ENCODE measurements at regions not wholly inside any gene's neighbourhood (a gene's known extent, or its start where the extent isn't known, plus 50 kb on each side); places are given as distances from the start of the nearest gene placed in this dataset.

- no peak overlapping the region for H2BK12ac ChIP-seq (ENCODE audit: low read length in 2 of 2)
- no peak overlapping the region for H2BK5ac ChIP-seq (ENCODE audit: low read depth, low read length, poor library complexity, severe bottlenecking)
- no peak overlapping the region for H2BK120ac ChIP-seq (ENCODE audit: low read depth, low read length)
- H3K4ac ChIP-seq (ENCODE audit: low read depth in 1 of 2, low read length in 2 of 2): no peak overlapping the region
- H2AFZ ChIP-seq (ENCODE audit: low read depth, low read length): no peak overlapping the region
- H3K18ac ChIP-seq (ENCODE audit: low read depth in 1 of 2, low read length in 2 of 2): no peak overlapping the region
- H3K4me2 ChIP-seq (ENCODE audit: low read length, poor library complexity, severe bottlenecking): no peak overlapping the region
- H3K36me3 ChIP-seq (ENCODE audit: control insufficient read depth in 1 of 2, insufficient read depth in 2 of 2, low read depth in 1 of 2, low read length in 2 of 2): no peaks in the 10 kb centered on the region
- H3K79me1 ChIP-seq (replicated peaks; ENCODE audit: low read length, poor library complexity, severe bottlenecking): no peaks in the 10 kb centered on the region
- no peaks in the 10 kb centered on the region for H3K27me3 ChIP-seq (ENCODE audit: control insufficient read depth in 1 of 2, insufficient read depth in 1 of 2, low read length in 2 of 2)
- no peak overlapping the region for H3K4me3 ChIP-seq (ENCODE audit: insufficient read depth in 1 of 2, low read depth in 1 of 2, low read length in 2 of 2)
- H3K9me3 ChIP-seq (ENCODE audit: control insufficient read depth, low read length): peaks cover 19% of the 10 kb centered on the region
- no peak overlapping the region for H3K27ac ChIP-seq (ENCODE audit: low read length, poor library complexity, severe bottlenecking)
- DNase-seq: no peak
- no peaks in the 10 kb centered on the region for H3K4me1 ChIP-seq (ENCODE audit: control insufficient read depth, insufficient read depth, low read depth, low read length)
- H4K91ac ChIP-seq (ENCODE audit: low read length): no peak overlapping the region
- no peak overlapping the region for H2BK15ac ChIP-seq (ENCODE audit: low read depth, poor library complexity, severe bottlenecking)
- H3K23ac ChIP-seq (ENCODE audit: low read length in 2 of 2): no peak overlapping the region
- no peak overlapping the region for H4K8ac ChIP-seq (ENCODE audit: low read length)
- no peak overlapping the region for H3K9ac ChIP-seq (ENCODE audit: low read length)
- H3K14ac ChIP-seq (ENCODE audit: low read length in 2 of 2): no peak overlapping the region
- 96% methylated on average over 3 of the region's 3 CpGs for WGBS
- H2AK5ac ChIP-seq (ENCODE audit: low read length, severe bottlenecking): no peak overlapping the region
Observed at GRCh38 chr10:1954300-1954699, 217.0 kb upstream of the ADARB2 start.

GRCh38 chr10:1952126-1953095, 215.1 kb upstream of the ADARB2 start:
- H2BK12ac ChIP-seq (ENCODE audit: low read length in 2 of 2): no peak overlapping the region
- no peak overlapping the region for H2BK120ac ChIP-seq (ENCODE audit: low read depth, low read length)
- H3K4me1 ChIP-seq (ENCODE audit: control insufficient read depth, insufficient read depth, low read depth, low read length): no peaks in the 10 kb centered on the region
- H3K27me3 ChIP-seq (ENCODE audit: control insufficient read depth in 1 of 2, insufficient read depth in 1 of 2, low read length in 2 of 2): no peaks in the 10 kb centered on the region
- H3K9ac ChIP-seq (ENCODE audit: low read length): no peak overlapping the region
- DNase-seq: no peak
- H2AFZ ChIP-seq (ENCODE audit: low read depth, low read length): no peak overlapping the region
- H2BK15ac ChIP-seq (ENCODE audit: low read depth, poor library complexity, severe bottlenecking): no peak overlapping the region
- H3K36me3 ChIP-seq (ENCODE audit: control insufficient read depth in 1 of 2, insufficient read depth in 2 of 2, low read depth in 1 of 2, low read length in 2 of 2): no peaks in the 10 kb centered on the region
- no peak overlapping the region for H4K91ac ChIP-seq (ENCODE audit: low read length)
- no peak overlapping the region for H2BK5ac ChIP-seq (ENCODE audit: low read depth, low read length, poor library complexity, severe bottlenecking)
- no peak overlapping the region for H3K14ac ChIP-seq (ENCODE audit: low read length in 2 of 2)
- H3K79me1 ChIP-seq (replicated peaks; ENCODE audit: low read length, poor library complexity, severe bottlenecking): no peaks in the 10 kb centered on the region
- H3K27ac ChIP-seq (ENCODE audit: low read length, poor library complexity, severe bottlenecking): no peak overlapping the region
- H3K18ac ChIP-seq (ENCODE audit: low read depth in 1 of 2, low read length in 2 of 2): no peak overlapping the region
- H3K4ac ChIP-seq (ENCODE audit: low read depth in 1 of 2, low read length in 2 of 2): no peak overlapping the region
- H2AK5ac ChIP-seq (ENCODE audit: low read length, severe bottlenecking): no peak overlapping the region
- no peak overlapping the region for H3K23ac ChIP-seq (ENCODE audit: low read length in 2 of 2)
- H3K9me3 ChIP-seq (ENCODE audit: control insufficient read depth, low read length): peaks cover 20% of the 10 kb centered on the region
- no peak overlapping the region for H4K8ac ChIP-seq (ENCODE audit: low read length)
- WGBS: 93% methylated on average over 55 of the region's 55 CpGs
- no peak overlapping the region for H3K4me2 ChIP-seq (ENCODE audit: low read length, poor library complexity, severe bottlenecking)
- H3K4me3 ChIP-seq (ENCODE audit: insufficient read depth in 1 of 2, low read depth in 1 of 2, low read length in 2 of 2): peak overlapping the region in 1 of 2 experiments; percentile 20

- 78% methylated on average over 6 of the region's 7 CpGs for WGBS
- Histone ChIP-seq H2BK120ac (ENCODE audit: low read depth, low read length) (no peak overlapping the region), H3K4ac (ENCODE audit: low read depth in 1 of 2, low read length in 2 of 2) (no peak overlapping the region), H3K14ac (ENCODE audit: low read length in 2 of 2) (no peak overlapping the region), H2BK15ac (ENCODE audit: low read depth, poor library complexity, severe bottlenecking) (no peak overlapping the region), H2AFZ (ENCODE audit: low read depth, low read length) (no peak overlapping the region), H2BK5ac (ENCODE audit: low read depth, low read length, poor library complexity, severe bottlenecking) (no peak overlapping the region), H3K36me3 (ENCODE audit: control insufficient read depth in 1 of 2, insufficient read depth in 2 of 2, low read depth in 1 of 2, low read length in 2 of 2) (no peaks in the 10 kb centered on the region), H3K4me1 (ENCODE audit: control insufficient read depth, insufficient read depth, low read depth, low read length) (no peaks in the 10 kb centered on the region), H3K9me3 (ENCODE audit: control insufficient read depth, low read length) (peaks cover 25% of the 10 kb centered on the region), H4K8ac (ENCODE audit: low read length) (no peak overlapping the region), H2BK12ac (ENCODE audit: low read length in 2 of 2) (no peak overlapping the region), H3K4me3 (ENCODE audit: insufficient read depth in 1 of 2, low read depth in 1 of 2, low read length in 2 of 2) (no peak overlapping the region), H3K27me3 (ENCODE audit: control insufficient read depth in 1 of 2, insufficient read depth in 1 of 2, low read length in 2 of 2) (no peaks in the 10 kb centered on the region), H3K27ac (ENCODE audit: low read length, poor library complexity, severe bottlenecking) (no peak overlapping the region), H3K79me1 (replicated peaks; ENCODE audit: low read length, poor library complexity, severe bottlenecking) (no peaks in the 10 kb centered on the region), H3K18ac (ENCODE audit: low read depth in 1 of 2, low read length in 2 of 2) (no peak overlapping the region), H3K4me2 (ENCODE audit: low read length, poor library complexity, severe bottlenecking) (no peak overlapping the region), H2AK5ac (ENCODE audit: low read length, severe bottlenecking) (no peak overlapping the region), H3K23ac (ENCODE audit: low read length in 2 of 2) (no peak overlapping the region), H3K9ac (ENCODE audit: low read length) (no peak overlapping the region), H4K91ac (ENCODE audit: low read length) (no peak overlapping the region)
- DNase-seq: no peak
Observed at GRCh38 chr10:1950803-1951495, 213.6 kb upstream of the ADARB2 start.

- no peak overlapping the region for H4K8ac ChIP-seq (ENCODE audit: low read length)
- no peak overlapping the region for H2AK5ac ChIP-seq (ENCODE audit: low read length, severe bottlenecking)
- H2BK5ac ChIP-seq (ENCODE audit: low read depth, low read length, poor library complexity, severe bottlenecking): no peak overlapping the region
- no peak overlapping the region for H3K18ac ChIP-seq (ENCODE audit: low read depth in 1 of 2, low read length in 2 of 2)
- no peak overlapping the region for H2BK12ac ChIP-seq (ENCODE audit: low read length in 2 of 2)
- H2AFZ ChIP-seq (ENCODE audit: low read depth, low read length): no peak overlapping the region
- no peak overlapping the region for H3K27ac ChIP-seq (ENCODE audit: low read length, poor library complexity, severe bottlenecking)
- H3K79me1 ChIP-seq (replicated peaks; ENCODE audit: low read length, poor library complexity, severe bottlenecking): no peaks in the 10 kb centered on the region
- H3K9ac ChIP-seq (ENCODE audit: low read length): no peak overlapping the region
- 90% methylated on average over 4 of the region's 4 CpGs for WGBS
- no peak overlapping the region for H3K4me3 ChIP-seq (ENCODE audit: insufficient read depth in 1 of 2, low read depth in 1 of 2, low read length in 2 of 2)
- peaks cover 21% of the 10 kb centered on the region for H3K9me3 ChIP-seq (ENCODE audit: control insufficient read depth, low read length)
- H3K4me1 ChIP-seq (ENCODE audit: control insufficient read depth, insufficient read depth, low read depth, low read length): no peaks in the 10 kb centered on the region
- H4K91ac ChIP-seq (ENCODE audit: low read length): no peak overlapping the region
- no peaks in the 10 kb centered on the region for H3K36me3 ChIP-seq (ENCODE audit: control insufficient read depth in 1 of 2, insufficient read depth in 2 of 2, low read depth in 1 of 2, low read length in 2 of 2)
- H3K14ac ChIP-seq (ENCODE audit: low read length in 2 of 2): no peak overlapping the region
- H2BK15ac ChIP-seq (ENCODE audit: low read depth, poor library complexity, severe bottlenecking): no peak overlapping the region
- no peak overlapping the region for H3K4me2 ChIP-seq (ENCODE audit: low read length, poor library complexity, severe bottlenecking)
- H3K4ac ChIP-seq (ENCODE audit: low read depth in 1 of 2, low read length in 2 of 2): no peak overlapping the region
- H2BK120ac ChIP-seq (ENCODE audit: low read depth, low read length): no peak overlapping the region
- H3K27me3 ChIP-seq (ENCODE audit: control insufficient read depth in 1 of 2, insufficient read depth in 1 of 2, low read length in 2 of 2): no peaks in the 10 kb centered on the region
- DNase-seq: no peak
- no peak overlapping the region for H3K23ac ChIP-seq (ENCODE audit: low read length in 2 of 2)
Observed at GRCh38 chr10:1947464-1948003, 210.2 kb upstream of the ADARB2 start.

Measured in mesenchymal stem cell (in vitro differentiated cells and primary cell).